CD14-positive monocyte (primary cell): ENCODE measurements at regions not wholly inside any gene's neighbourhood (a gene's known extent, or its start where the extent isn't known, plus 50 kb on each side); places are given as distances from the start of the nearest gene placed in this dataset.

Source experiments
- DNase-seq, 3 donors: peaks; one replicate each; pipeline ENCODE4 v3.0.0-alpha.2; 2011 to 2022
- H2AFZ ChIP-seq: 2 replicates; pipeline ENCODE4 v1.6.0; 2012; ENCODE audit warnings: mild to moderate bottlenecking, low read depth, low read length, inconsistent platforms; ENCODE audit not compliant: insufficient read depth, poor library complexity, severe bottlenecking
- H3K27ac ChIP-seq, 2 donors: 1 replicate in 1 of 2; 2 replicates in 1 of 2; pipeline ENCODE4 v1.5.1; 2012 to 2013; ENCODE audit warnings: low read length in 2 of 2, control low read depth in 1 of 2, inconsistent platforms in 1 of 2, low read depth in 1 of 2, mild to moderate bottlenecking in 1 of 2
- H3K27me3 ChIP-seq, 2 donors: one replicate each; pipeline versions ENCODE4 v1.6.0 to v1.6.1; 2011 to 2013; ENCODE audit warnings: low read length in 2 of 2; ENCODE audit not compliant: control insufficient read depth in 2 of 2, insufficient read depth in 2 of 2
- H3K36me3 ChIP-seq, 2 donors: replicated peaks in 1 of 2; 1 replicate in 1 of 2; 2 replicates in 1 of 2; pipeline versions ENCODE4 v1.5.1 to v1.6.1; 2012 to 2013; ENCODE audit warnings: low read length in 2 of 2, control low read depth in 1 of 2, inconsistent platforms in 1 of 2, mild to moderate bottlenecking in 1 of 2; ENCODE audit not compliant: insufficient read depth in 2 of 2, control insufficient read depth in 1 of 2
- H3K4me1 ChIP-seq, 2 donors: 1 replicate in 1 of 2; 2 replicates in 1 of 2; pipeline versions ENCODE4 v1.5.1 to v1.6.1; 2012 to 2013; ENCODE audit warnings: low read length in 2 of 2, control low read depth in 1 of 2, inconsistent platforms in 1 of 2, mild to moderate bottlenecking in 1 of 2, moderate library complexity in 1 of 2; ENCODE audit not compliant: insufficient read depth in 2 of 2, control insufficient read depth in 1 of 2
- H3K4me2 ChIP-seq: replicated peaks from 2 replicates; pipeline ENCODE3; 2012; ENCODE audit warnings: low read length, moderate library complexity, mild to moderate bottlenecking; ENCODE audit not compliant: poor library complexity, severe bottlenecking; ENCODE audit errors: extremely low read depth
- H3K4me3 ChIP-seq, 3 experiments: fragments of 200-600 bp in 1 of 3; sonication (generic) in 1 of 3; replicated peaks in 1 of 3; 1 replicate in 2 of 3; 2 replicates in 1 of 3; pipeline ENCODE4 v1.5.1; 2011 to 2013; ENCODE audit warnings: low read length in 3 of 3, mild to moderate bottlenecking in 3 of 3, control low read depth in 2 of 3, low read depth in 2 of 3, inconsistent platforms in 1 of 3, moderate library complexity in 1 of 3
- H3K79me2 ChIP-seq: 2 replicates; pipeline ENCODE4 v1.6.0; 2012; ENCODE audit warnings: mild to moderate bottlenecking, control low read depth, inconsistent platforms, low read length, moderate library complexity; ENCODE audit not compliant: insufficient read depth
- H3K9ac ChIP-seq: 2 replicates; pipeline ENCODE4 v1.6.0; 2017; ENCODE audit warnings: low read length, mild to moderate bottlenecking; ENCODE audit not compliant: insufficient read depth, poor library complexity, severe bottlenecking
- H3K9me3 ChIP-seq, 2 donors: replicated peaks in 1 of 2; 1 replicate in 1 of 2; 2 replicates in 1 of 2; pipeline versions ENCODE4 v1.5.1 to v1.6.1; 2012 to 2013; ENCODE audit warnings: low read length in 2 of 2, control low read depth in 1 of 2; ENCODE audit not compliant: control insufficient read depth in 1 of 2, insufficient read depth in 1 of 2
- H4K20me1 ChIP-seq: 2 replicates; pipeline ENCODE4 v1.6.0; 2012; ENCODE audit warnings: mild to moderate bottlenecking, low read length, control low read depth, moderate library complexity; ENCODE audit not compliant: insufficient read depth
- H3K27ac Mint-ChIP-seq, 7 donors: one replicate each; pipeline ENCODE4 v1.8.0; 2020; ENCODE audit warnings: mild to moderate bottlenecking in 7 of 7, mixed read lengths in 7 of 7, moderate library complexity in 6 of 7, inconsistent platforms in 2 of 7
- H3K27me3 Mint-ChIP-seq, 3 donors: one replicate each; pipeline ENCODE4 v1.8.0; 2021 to 2022; ENCODE audit warnings: low read depth in 3 of 3, mild to moderate bottlenecking in 3 of 3, mixed read lengths in 3 of 3, moderate library complexity in 3 of 3, inconsistent platforms in 1 of 3
- H3K36me3 Mint-ChIP-seq, 2 donors: one replicate each; pipeline ENCODE4 v1.8.0; 2020; ENCODE audit warnings: mixed read lengths in 2 of 2, inconsistent platforms in 1 of 2, mild to moderate bottlenecking in 1 of 2
- H3K4me1 Mint-ChIP-seq: one replicate; pipeline ENCODE4 v1.8.0; 2020; ENCODE audit warnings: mild to moderate bottlenecking, mixed read lengths
- H3K4me3 Mint-ChIP-seq, 2 donors: one replicate each; pipeline ENCODE4 v1.8.0; 2020; ENCODE audit warnings: mild to moderate bottlenecking in 2 of 2, mixed read lengths in 2 of 2, moderate library complexity in 1 of 2
- H3K9me3 Mint-ChIP-seq, 7 donors: one replicate each; pipeline ENCODE4 v1.8.0; 2020 to 2022; ENCODE audit warnings: mixed read lengths in 7 of 7, mild to moderate bottlenecking in 6 of 7, moderate library complexity in 6 of 7, inconsistent platforms in 2 of 7
- WGBS: methylation state at CpG from one replicate; pipeline ENCODE4 v1.1.5; 2013; ENCODE audit warnings: missing lambda C conversion rate; ENCODE audit not compliant: insufficient coverage; 5-methylcytosine and 5-hydroxymethylcytosine counted together
- intact Hi-C, 2 donors: fragments of 100-400 bp; cut with micrococcal nuclease; formaldehyde crosslinking; loops; one replicate each; pipeline versions ENCODE4 v1.15.0 to v1.15.1; 2023
- TF ChIP-seq, protein P1 (sequence below): fragments of 200-600 bp; IDR thresholded peaks from one replicate; pipeline ENCODE4 v1.8.0; 2022; ENCODE audit warnings: antibody characterized with exemption, mild to moderate bottlenecking

DNA sequence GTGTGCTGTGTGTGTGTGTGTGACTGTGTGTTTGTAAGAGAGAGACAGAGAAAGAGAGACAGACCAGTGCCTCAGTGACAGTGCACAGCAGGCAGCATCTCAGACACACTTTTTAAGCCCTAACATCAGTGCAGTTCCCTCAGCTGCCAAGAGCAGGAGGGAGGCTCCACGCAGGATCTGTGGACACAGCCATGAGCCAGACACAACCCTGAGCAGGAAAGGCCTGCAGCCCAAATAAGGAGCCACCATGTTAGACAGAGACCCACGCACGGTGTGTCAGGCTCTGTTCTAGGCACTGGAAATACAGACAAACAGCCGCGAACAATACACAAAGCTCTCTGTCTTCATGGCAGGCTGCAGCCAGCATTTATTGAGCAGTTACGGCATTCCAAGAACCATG is 445.5 kb downstream of the MATN1 start:
- intact Hi-C loops, result no loop called here
- no peak for DNase-seq
- Histone ChIP-seq H3K9ac (no peak overlapping the region), H3K27ac (no peak overlapping the region), H3K9me3 (peaks cover 0 to 18% of the 10 kb centered on the region in 2 donors), H2AFZ (no peak overlapping the region), H4K20me1 (no peaks in the 10 kb centered on the region), H3K4me3 (no peak overlapping the region), H3K4me2 (no peak overlapping the region), H3K36me3 (no peaks in the 10 kb centered on the region), H3K4me1 (no peaks in the 10 kb centered on the region), H3K27me3 (no peaks in the 10 kb centered on the region), H3K79me2 (no peaks in the 10 kb centered on the region)
- 90% methylated on average over 6 of the region's 6 CpGs for WGBS
- no peak overlapping the region for H3K27ac Mint-ChIP-seq
- no peaks in the 10 kb centered on the region for H3K36me3 Mint-ChIP-seq
- peaks cover 0 to 5% (median 4%) of the 10 kb centered on the region in 3 donors for H3K27me3 Mint-ChIP-seq
- peaks cover 0 to 14% (median 7%) of the 10 kb centered on the region in 7 donors for H3K9me3 Mint-ChIP-seq
- no peak overlapping the region for H3K4me3 Mint-ChIP-seq
- H3K4me1 Mint-ChIP-seq, result no peaks in the 10 kb centered on the region
- TF ChIP-seq, protein P1, sequence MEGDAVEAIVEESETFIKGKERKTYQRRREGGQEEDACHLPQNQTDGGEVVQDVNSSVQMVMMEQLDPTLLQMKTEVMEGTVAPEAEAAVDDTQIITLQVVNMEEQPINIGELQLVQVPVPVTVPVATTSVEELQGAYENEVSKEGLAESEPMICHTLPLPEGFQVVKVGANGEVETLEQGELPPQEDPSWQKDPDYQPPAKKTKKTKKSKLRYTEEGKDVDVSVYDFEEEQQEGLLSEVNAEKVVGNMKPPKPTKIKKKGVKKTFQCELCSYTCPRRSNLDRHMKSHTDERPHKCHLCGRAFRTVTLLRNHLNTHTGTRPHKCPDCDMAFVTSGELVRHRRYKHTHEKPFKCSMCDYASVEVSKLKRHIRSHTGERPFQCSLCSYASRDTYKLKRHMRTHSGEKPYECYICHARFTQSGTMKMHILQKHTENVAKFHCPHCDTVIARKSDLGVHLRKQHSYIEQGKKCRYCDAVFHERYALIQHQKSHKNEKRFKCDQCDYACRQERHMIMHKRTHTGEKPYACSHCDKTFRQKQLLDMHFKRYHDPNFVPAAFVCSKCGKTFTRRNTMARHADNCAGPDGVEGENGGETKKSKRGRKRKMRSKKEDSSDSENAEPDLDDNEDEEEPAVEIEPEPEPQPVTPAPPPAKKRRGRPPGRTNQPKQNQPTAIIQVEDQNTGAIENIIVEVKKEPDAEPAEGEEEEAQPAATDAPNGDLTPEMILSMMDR, result no peak

DNA sequence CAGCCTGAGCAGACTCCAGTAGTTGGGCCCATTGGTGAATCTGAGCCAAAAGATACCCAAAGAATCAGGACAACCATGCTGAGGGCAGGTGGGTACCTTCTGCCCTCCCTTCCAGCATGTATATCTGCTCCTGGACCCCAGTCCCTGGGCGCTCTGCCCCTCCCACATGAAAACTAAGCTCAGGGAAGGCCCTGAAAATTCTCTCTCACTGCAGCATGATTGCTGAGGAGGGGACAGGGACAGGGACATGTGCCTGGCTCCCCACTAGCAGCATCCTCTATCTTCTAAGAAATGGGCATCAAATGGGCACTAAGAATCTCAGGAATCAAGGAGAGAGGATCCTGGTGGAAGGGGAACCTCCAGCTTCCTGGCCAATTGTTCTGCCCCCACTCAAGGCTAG is 446.0 kb downstream of the MATN1 start:
- Histone ChIP-seq H2AFZ (no peak overlapping the region), H3K79me2 (no peaks in the 10 kb centered on the region), H3K4me2 (no peak overlapping the region), H4K20me1 (no peaks in the 10 kb centered on the region), H3K9ac (no peak overlapping the region), H3K4me3 (no peak overlapping the region), H3K27me3 (no peaks in the 10 kb centered on the region), H3K4me1 (no peaks in the 10 kb centered on the region), H3K9me3 (peaks cover 0 to 18% of the 10 kb centered on the region in 2 donors), H3K36me3 (no peaks in the 10 kb centered on the region), H3K27ac (no peak overlapping the region)
- Mint-ChIP-seq H3K27me3 (peaks cover 0 to 8% (median 4%) of the 10 kb centered on the region in 3 donors), H3K36me3 (no peaks in the 10 kb centered on the region), H3K4me1 (no peaks in the 10 kb centered on the region), H3K4me3 (no peak overlapping the region), H3K9me3 (peaks cover 0 to 14% (median 7%) of the 10 kb centered on the region in 7 donors), H3K27ac (no peak overlapping the region)
- TF ChIP-seq, protein P1, result no peak
- 100% methylated on average over 1 of the region's 1 CpG for WGBS
- DNase-seq, result no peak
- intact Hi-C loops, result no loop called here
